H1 (cell line): ENCODE measurements at regions not wholly inside any gene's neighbourhood (a gene's known extent, or its start where the extent isn't known, plus 50 kb on each side); places are given as distances from the start of the nearest gene placed in this dataset.

Source experiments
- BRCA1 ChIP-seq: IDR thresholded peaks from 2 replicates; pipeline ENCODE4 v1.6.1; 2012; ENCODE audit warnings: low read depth, low read length, improper control_type of control experiment
- EP300 ChIP-seq, 2 experiments: IDR thresholded peaks; 1 replicate in 1 of 2; 2 replicates in 1 of 2; pipeline ENCODE4 v1.6.1; 2011 to 2012; ENCODE audit warnings: low read depth in 2 of 2, low read length in 2 of 2, mild to moderate bottlenecking in 2 of 2, borderline replicate concordance in 1 of 2, inconsistent platforms in 1 of 2, moderate library complexity in 1 of 2
- EZH2 ChIP-seq: fragments of 200-600 bp; sonication (generic); IDR thresholded peaks from 2 replicates; pipeline ENCODE4 v1.7.1; 2012; ENCODE audit warnings: low read depth, mild to moderate bottlenecking, moderate library complexity, low read length, inconsistent platforms; ENCODE audit not compliant: severe bottlenecking
- NANOG ChIP-seq: IDR thresholded peaks from 2 replicates; pipeline ENCODE4 v1.6.1; 2011; ENCODE audit warnings: low read length, low read depth, mild to moderate bottlenecking, inconsistent platforms; ENCODE audit not compliant: insufficient read depth, poor library complexity, severe bottlenecking
- SP2 ChIP-seq: IDR thresholded peaks from 2 replicates; pipeline ENCODE4 v1.6.1; 2012; ENCODE audit warnings: mild to moderate bottlenecking, low read length, inconsistent platforms
- SP4 ChIP-seq: IDR thresholded peaks from 2 replicates; pipeline ENCODE4 v1.6.1; 2012; ENCODE audit warnings: low read length, inconsistent platforms

DNA sequence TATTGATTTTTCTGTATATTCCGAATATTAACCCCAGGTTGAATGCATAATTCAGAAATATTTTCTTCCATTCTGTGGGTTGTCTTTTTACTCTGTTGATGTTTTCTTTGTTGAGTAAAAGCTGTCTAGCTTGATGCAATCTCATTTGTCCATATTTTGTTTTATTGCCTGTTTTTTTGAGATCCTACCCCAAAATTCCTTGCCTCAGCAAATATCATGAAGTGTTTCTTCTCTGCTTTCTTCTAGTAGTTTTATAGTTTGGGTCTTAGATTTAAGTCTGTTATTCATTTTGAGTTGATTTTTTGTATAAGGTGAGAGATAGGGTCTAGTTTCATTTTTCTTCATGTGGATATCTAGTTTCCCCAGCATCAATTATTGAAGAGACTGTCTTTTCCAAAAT, 467.9 kb upstream of the GCFC2 start (continued):
- no peak for TF ChIP-seq BRCA1
- no peak for TF ChIP-seq SP2
- no peak for TF ChIP-seq EP300 (IDR thresholded peaks at IDR 0.05; ENCODE audit: borderline replicate concordance in 1 of 2, low read depth in 2 of 2, low read length in 2 of 2)
- TF ChIP-seq SP4: no peak
- TF ChIP-seq EZH2: no peak
- TF ChIP-seq NANOG: no peak
